Muscle of arm (tissue), 1 donor: ENCODE measurements at regions not wholly inside any gene's neighbourhood (a gene's known extent, or its start where the extent isn't known, plus 50 kb on each side); places are given as distances from the start of the nearest gene placed in this dataset.

ENCODE experiments used
- DNase-seq: peaks from one replicate; pipeline ENCODE4 v3.0.0-alpha.2; 2013

GRCh38 chr3:74507691-74508090, 106.8 kb downstream of the CNTN3 start:
- no peak for DNase-seq

- DNase-seq: no peak
These were observed 108.2 kb downstream of the CNTN3 start for GRCh38 chr3:74506246-74506645.

GRCh38 chr3:74501007-74501406, 113.5 kb downstream of the CNTN3 start:
- DNase-seq: no peak

GRCh38 chr3:74500257-74500656, 114.2 kb downstream of the CNTN3 start:
- DNase-seq: no peak

GRCh38 chr3:74491874-74492273, 122.6 kb downstream of the CNTN3 start:
- no peak for DNase-seq

- DNase-seq: no peak
These were observed 125.2 kb downstream of the CNTN3 start for GRCh38 chr3:74489050-74489792.

GRCh38 chr3:74479915-74480314, 134.5 kb downstream of the CNTN3 start:
- no peak for DNase-seq

GRCh38 chr3:74470313-74470712, 144.1 kb downstream of the CNTN3 start:
- DNase-seq: no peak

- DNase-seq: no peak
These were observed 144.7 kb downstream of the CNTN3 start for GRCh38 chr3:74469713-74470112.

GRCh38 chr3:74469151-74469550, 145.3 kb downstream of the CNTN3 start:
- DNase-seq: no peak

GRCh38 chr3:74465715-74466410, 148.6 kb downstream of the CNTN3 start:
- peak; percentile 15 for DNase-seq

- no peak for DNase-seq
These were observed 150.9 kb downstream of the CNTN3 start for GRCh38 chr3:74463515-74463914.

- DNase-seq: peak; percentile 16
These were observed 158.3 kb downstream of the CNTN3 start for GRCh38 chr3:74456166-74456565.

GRCh38 chr3:74447221-74447620, 167.2 kb downstream of the CNTN3 start:
- no peak for DNase-seq

GRCh38 chr3:74445541-74445940, 168.9 kb downstream of the CNTN3 start:
- DNase-seq: no peak

- no peak for DNase-seq
These were observed 171.4 kb downstream of the CNTN3 start for GRCh38 chr3:74443102-74443501.

- DNase-seq: no peak
These were observed 171.8 kb downstream of the CNTN3 start for GRCh38 chr3:74442683-74443082.

- DNase-seq: no peak
These were observed 172.4 kb downstream of the CNTN3 start for GRCh38 chr3:74442068-74442467.

- DNase-seq: no peak
These were observed 178.3 kb downstream of the CNTN3 start for GRCh38 chr3:74436184-74436583.

GRCh38 chr3:74435631-74436030, 178.8 kb downstream of the CNTN3 start:
- DNase-seq: no peak

GRCh38 chr3:74434406-74434805, 180.1 kb downstream of the CNTN3 start:
- DNase-seq: no peak

- DNase-seq: no peak
These were observed 187.9 kb downstream of the CNTN3 start for GRCh38 chr3:74426571-74426970.

GRCh38 chr3:74423867-74424266, 190.6 kb downstream of the CNTN3 start:
- DNase-seq: no peak
